HG02588 (cell line): ENCODE measurements at regions not wholly inside any gene's neighbourhood (a gene's known extent, or its start where the extent isn't known, plus 50 kb on each side); places are given as distances from the start of the nearest gene placed in this dataset.
"Not testable (repeated sequence)": the region's sequence is repeated elsewhere in the genome, so short reads cannot be mapped to it uniquely, and the experiment has no call there.

ENCODE experiments used
- ATAC-seq: cut with Tn5 transposase; IDR thresholded peaks from one replicate; pipeline ENCODE4 v1.9.1; 2021; ENCODE audit warnings: mild to moderate bottlenecking, moderate library complexity; ENCODE audit not compliant: unreplicated experiment

DNA sequence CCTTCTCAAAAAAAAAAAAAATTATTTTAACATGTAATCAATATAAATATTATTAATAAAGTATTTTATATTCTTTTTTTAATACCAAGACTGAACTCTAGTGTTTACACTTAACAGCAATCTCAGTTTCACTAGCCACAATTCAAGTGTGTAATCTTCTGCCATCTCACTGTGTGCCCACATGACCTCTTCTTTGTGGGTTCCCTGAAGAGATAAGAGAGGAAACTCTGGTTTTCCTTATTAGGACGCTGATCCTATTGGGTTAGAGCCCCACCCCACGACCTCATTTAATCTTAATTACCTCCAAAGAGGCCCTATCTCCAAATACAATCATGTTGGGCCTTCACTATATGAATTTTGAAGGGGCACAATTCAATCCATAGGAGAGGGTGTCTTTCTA lies 177.6 kb downstream of the STK31 start:
- no peak for ATAC-seq

DNA sequence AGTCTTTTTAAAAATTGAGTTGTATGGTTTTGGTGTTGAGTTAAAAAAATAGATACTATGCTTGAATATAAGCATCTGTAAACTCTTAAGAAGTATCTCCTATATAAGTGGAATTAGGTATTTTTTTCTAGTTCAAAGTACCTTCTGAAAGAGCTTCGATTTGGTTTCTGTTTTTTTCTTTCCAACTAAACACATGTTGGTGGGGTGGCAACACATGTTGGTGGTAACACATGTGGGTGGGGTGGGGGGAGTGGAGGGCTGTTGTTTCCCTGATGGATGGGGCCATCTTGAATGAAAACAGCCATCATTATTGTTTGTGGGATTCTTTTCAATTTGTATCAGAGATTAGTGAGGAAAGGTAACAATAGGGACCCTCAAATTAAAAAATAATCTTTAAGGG lies 178.9 kb downstream of the STK31 start:
- no peak for ATAC-seq

- ATAC-seq, result no peak
These were observed 179.5 kb downstream of the STK31 start for GRCh38 chr7:23889566-23889965.

- no peak for ATAC-seq
These were observed 182.0 kb downstream of the STK31 start for GRCh38 chr7:23892019-23892418.

- no peak for ATAC-seq
These were observed 183.3 kb downstream of the STK31 start for GRCh38 chr7:23893176-23893941.

GRCh38 chr7:23893942-23894891 lies 184.2 kb downstream of the STK31 start:
- no peak for ATAC-seq

DNA sequence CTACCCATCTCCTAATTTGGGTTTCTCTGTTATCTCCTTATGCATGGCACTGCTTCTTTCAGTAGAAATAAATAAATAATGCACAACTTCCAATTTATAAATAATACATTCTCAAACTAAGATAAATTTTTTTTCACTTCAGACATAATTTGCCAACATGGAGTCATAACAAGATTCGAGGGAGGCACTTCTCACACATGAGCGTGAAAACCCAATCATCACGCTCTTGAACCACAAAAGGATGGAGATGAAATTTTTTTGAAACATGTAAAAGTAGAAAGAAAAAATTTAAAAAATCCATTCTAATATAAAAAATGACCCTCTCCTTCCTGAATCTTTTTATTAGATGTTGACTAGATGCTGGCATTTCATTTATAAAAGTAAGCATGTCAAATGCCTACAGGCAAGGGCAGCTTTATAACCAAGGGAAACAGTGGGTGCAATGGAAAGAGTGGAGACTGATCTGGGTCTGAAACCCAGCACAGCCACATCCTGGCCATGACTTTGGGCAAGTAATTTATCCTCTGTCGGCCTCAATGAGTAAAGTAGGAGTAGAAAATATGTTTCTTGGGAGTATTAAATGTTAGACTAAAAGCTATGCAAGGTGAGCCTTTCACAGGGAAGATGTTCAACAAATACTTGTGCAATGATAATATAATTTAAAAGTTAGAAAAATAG lies 185.0 kb downstream of the STK31 start:
- ATAC-seq, result no peak

- ATAC-seq, result no peak
These were observed 185.7 kb downstream of the STK31 start for GRCh38 chr7:23895666-23896096.

- ATAC-seq, result no peak
These were observed 188.6 kb downstream of the STK31 start for GRCh38 chr7:23898619-23899018.

DNA sequence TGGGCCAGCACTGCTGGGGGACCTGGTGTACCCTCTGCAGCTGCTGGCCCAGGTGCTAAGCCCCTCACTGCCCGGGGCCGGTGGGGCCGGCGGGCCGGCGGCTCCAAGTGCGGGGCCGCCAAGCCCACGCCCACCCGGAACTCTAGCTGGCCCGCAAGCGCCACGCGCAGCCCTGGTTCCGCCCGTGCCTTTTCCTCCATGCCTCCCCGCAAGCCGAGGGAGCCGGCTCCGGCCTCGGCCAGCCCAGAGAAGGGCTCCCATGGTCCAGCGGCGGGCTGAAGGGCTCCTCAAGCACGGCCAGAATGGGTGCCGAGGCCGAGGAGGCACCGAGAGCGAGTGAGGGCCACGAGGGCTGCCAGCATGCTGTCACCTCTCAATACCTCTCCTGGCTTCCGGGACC lies 194.9 kb downstream of the STK31 start:
- not testable (repeated sequence) for ATAC-seq

DNA sequence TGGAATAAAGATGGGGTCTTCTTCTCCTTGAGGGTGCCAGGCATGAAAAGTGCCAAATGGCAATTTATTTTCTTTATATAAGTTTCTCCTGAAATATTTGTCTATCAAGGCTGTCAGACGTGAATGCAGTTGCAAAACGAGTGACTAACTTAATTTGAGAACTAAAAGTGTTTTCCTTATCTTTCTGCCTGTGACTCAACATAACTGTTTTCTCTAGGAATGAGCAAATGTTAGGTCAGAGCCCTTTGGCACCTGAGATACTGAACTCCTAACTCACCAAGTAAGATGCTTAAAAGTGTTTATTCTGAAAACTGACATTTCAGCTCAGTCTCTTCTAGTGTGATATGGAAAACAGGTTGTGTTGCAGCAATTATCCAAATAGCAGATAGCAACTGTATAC lies 197.0 kb downstream of the STK31 start:
- ATAC-seq, result no peak

DNA sequence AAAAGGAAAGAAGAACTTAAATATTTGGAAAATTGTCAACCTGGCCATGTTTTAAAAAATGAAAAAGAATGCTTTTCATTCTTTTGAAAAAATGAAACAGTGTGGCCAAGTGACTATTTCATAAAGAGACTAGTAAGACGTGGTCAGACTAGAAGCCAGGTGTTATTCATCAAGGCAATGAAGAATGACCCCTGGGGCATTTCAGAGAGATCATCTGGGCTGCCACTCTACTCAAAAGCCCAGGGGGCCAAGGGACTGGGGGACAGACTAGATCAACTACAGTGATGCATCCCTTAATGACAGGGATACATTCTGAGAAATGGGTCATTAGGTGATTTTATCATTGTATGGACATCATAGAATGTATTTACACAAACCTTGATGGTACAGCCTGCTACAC lies 199.4 kb downstream of the STK31 start:
- ATAC-seq, result no peak

- ATAC-seq, result no peak
These were observed 202.0 kb downstream of the STK31 start for GRCh38 chr7:23912065-23912464.

DNA sequence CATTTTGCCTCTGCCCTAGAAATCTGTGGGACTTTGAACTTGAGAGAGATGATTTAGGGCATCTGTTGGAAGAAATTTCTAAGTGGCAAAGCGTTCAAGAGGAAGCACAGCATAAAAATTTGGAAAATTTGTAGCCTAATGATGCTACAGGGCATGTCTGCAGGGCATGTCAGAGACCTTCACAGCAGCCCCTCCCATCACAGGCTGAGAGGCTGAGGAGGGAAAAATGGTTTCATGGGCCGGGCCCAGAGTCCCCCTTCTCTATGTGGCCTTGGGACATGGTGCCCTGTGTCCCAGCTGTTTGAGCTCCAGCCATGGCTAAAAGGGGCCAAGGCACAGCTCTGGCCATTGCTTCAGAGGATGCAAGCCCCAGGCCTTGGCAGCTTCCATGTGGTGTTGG lies 203.0 kb downstream of the STK31 start:
- no peak for ATAC-seq

DNA sequence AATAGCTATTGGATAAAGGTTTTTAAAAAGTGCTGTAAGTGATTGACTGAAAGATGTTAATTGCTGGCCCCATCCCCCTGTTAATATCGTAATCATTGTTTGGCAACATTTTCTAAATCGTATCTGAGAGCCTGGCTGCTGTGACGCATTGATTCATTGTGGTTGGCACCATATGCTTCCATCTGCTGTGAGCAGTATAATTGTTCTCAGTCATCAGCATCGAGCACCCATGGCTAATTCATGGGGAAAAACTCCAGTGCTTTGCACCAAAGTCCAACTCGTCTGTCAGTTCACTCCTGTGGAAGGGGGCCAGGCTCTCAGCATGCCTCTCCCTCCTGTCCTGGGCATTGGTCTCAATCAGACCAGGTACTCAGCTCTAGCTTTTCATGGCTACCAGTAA lies 205.2 kb downstream of the STK31 start:
- ATAC-seq, result no peak

- no peak for ATAC-seq
These were observed 208.3 kb downstream of the STK31 start for GRCh38 chr7:23918286-23918685.

DNA sequence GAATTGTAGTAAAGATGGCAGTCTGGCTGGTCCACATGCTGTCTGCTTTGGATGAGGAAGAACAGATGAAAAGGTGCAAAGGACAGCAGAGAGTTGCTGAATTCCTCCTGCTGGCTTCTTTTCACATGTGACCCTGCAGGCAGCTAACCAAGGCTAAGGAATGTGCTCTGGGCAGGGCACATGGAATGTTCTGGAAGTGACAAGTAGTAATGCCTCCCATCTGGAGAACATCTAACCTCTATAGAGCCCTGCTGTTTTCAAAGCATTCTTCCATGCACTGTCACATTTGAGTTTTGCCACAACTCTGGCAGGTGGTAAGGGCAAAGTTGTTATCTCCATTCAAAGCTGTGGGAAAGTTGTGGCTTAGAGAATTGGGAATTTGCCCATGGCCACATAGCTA lies 208.8 kb downstream of the STK31 start:
- no peak for ATAC-seq

GRCh38 chr7:23925088-23925487 lies 215.1 kb downstream of the STK31 start:
- no peak for ATAC-seq

- ATAC-seq, result no peak
These were observed 217.8 kb downstream of the STK31 start for GRCh38 chr7:23927709-23928417.

DNA sequence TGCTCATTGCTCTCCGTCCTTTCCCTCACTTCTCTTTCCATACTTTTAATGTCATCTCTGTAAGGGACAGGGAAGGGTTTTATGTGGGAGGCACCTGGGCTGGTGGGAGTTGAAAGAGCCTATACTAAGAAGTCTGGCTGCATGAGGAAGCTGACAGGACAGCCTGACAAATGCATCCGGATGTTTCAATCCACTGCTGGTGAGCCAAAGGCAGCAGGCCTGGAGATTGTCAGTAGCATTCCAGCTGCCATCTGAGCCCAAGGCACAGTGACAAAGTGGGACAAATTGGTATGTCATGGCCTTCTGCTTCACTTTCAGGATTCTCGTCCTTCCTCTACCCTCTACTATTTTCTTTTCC lies 218.4 kb downstream of the STK31 start:
- ATAC-seq, result no peak

GRCh38 chr7:23930312-23930711 lies 220.3 kb downstream of the STK31 start:
- no peak for ATAC-seq
